Parathyroid adenoma (tissue), 2 donors: ENCODE measurements at regions not wholly inside any gene's neighbourhood (a gene's known extent, or its start where the extent isn't known, plus 50 kb on each side); places are given as distances from the start of the nearest gene placed in this dataset.

Experiments
- H2AFZ ChIP-seq: fragments of 300-600 bp; sonication (generic); one replicate; pipeline ENCODE4 v1.7.0; 2017; ENCODE audit warnings: antibody characterized with exemption, mild to moderate bottlenecking
- H3K27ac ChIP-seq: fragments of 300-600 bp; sonication (generic); one replicate; pipeline ENCODE4 v1.7.0; 2017
- H3K27me3 ChIP-seq: fragments of 300-600 bp; sonication (generic); one replicate; pipeline ENCODE4 v1.7.0; 2017; ENCODE audit warnings: low read length; ENCODE audit not compliant: control insufficient read depth, insufficient read depth
- H3K36me3 ChIP-seq: fragments of 300-600 bp; sonication (generic); one replicate; pipeline ENCODE4 v1.7.0; 2017; ENCODE audit warnings: low read length; ENCODE audit not compliant: control insufficient read depth, insufficient read depth
- H3K4me1 ChIP-seq: fragments of 300-600 bp; sonication (generic); one replicate; pipeline ENCODE4 v1.7.0; 2017; ENCODE audit warnings: control low read depth
- H3K4me2 ChIP-seq: fragments of 300-600 bp; sonication (generic); one replicate; pipeline ENCODE4 v1.7.0; 2017; ENCODE audit warnings: low read length
- H3K4me3 ChIP-seq: fragments of 300-600 bp; sonication (generic); one replicate; pipeline ENCODE4 v1.7.0; 2017; ENCODE audit warnings: low read depth, low read length
- H3K79me2 ChIP-seq: fragments of 300-600 bp; sonication (generic); one replicate; pipeline ENCODE4 v1.7.0; 2017; ENCODE audit warnings: control low read depth
- H3K9ac ChIP-seq: fragments of 300-600 bp; sonication (generic); one replicate; pipeline ENCODE4 v1.7.0; 2017; ENCODE audit warnings: mild to moderate bottlenecking
- H3K9me3 ChIP-seq: fragments of 300-600 bp; sonication (generic); one replicate; pipeline ENCODE4 v1.7.0; 2017; ENCODE audit warnings: low read length; ENCODE audit not compliant: control insufficient read depth
- CTCF ChIP-seq: fragments of 300-600 bp; sonication (generic); IDR thresholded peaks from one replicate; pipeline ENCODE4 v1.7.0; 2017; ENCODE audit warnings: antibody characterized with exemption, mild to moderate bottlenecking
- donor health status: primary hyperparathyroidism.

GRCh38 chr10:29748109-29748650, 113.4 kb upstream of the SVIL start:
- Histone ChIP-seq H3K27ac (no peak overlapping the region), H3K27me3 (no peaks in the 10 kb centered on the region), H2AFZ (no peak overlapping the region), H3K4me3 (no peak overlapping the region), H3K4me1 (peaks cover 16% of the 10 kb centered on the region), H3K79me2 (no peaks in the 10 kb centered on the region), H3K9me3 (no peaks in the 10 kb centered on the region), H3K4me2 (no peak overlapping the region), H3K9ac (no peak overlapping the region), H3K36me3 (no peaks in the 10 kb centered on the region)
- no peak for TF ChIP-seq CTCF

- no peak overlapping the region for H3K9ac ChIP-seq
These were observed 111.5 kb upstream of the SVIL start for GRCh38 chr10:29746080-29746797.

GRCh38 chr10:29740981-29741545, 106.3 kb upstream of the SVIL start:
- peak overlapping the region; percentile 36 for H3K27ac ChIP-seq

More at GRCh38 chr10:29746080-29746797, 111.5 kb upstream of the SVIL start:
- no peaks in the 10 kb centered on the region for H3K79me2 ChIP-seq
- H2AFZ ChIP-seq = peak overlapping the region; percentile 54
- peak overlapping the region; percentile 68 for H3K27ac ChIP-seq
- H3K27me3 ChIP-seq = no peaks in the 10 kb centered on the region
- TF ChIP-seq CTCF = no peak
- H3K9me3 ChIP-seq = no peaks in the 10 kb centered on the region
- H3K36me3 ChIP-seq = no peaks in the 10 kb centered on the region
- no peak overlapping the region for H3K4me3 ChIP-seq
- peak overlapping the region; percentile 35 for H3K4me2 ChIP-seq
- H3K4me1 ChIP-seq = peaks cover 16% of the 10 kb centered on the region

GRCh38 chr10:29738341-29738740, 103.6 kb upstream of the SVIL start:
- TF ChIP-seq CTCF = no peak
- H3K9me3 ChIP-seq = no peaks in the 10 kb centered on the region
- no peaks in the 10 kb centered on the region for H3K36me3 ChIP-seq
- peaks cover 2% of the 10 kb centered on the region for H3K79me2 ChIP-seq
- peaks cover 23% of the 10 kb centered on the region for H3K4me1 ChIP-seq
- H3K27me3 ChIP-seq = no peaks in the 10 kb centered on the region
- no peak overlapping the region for H3K9ac ChIP-seq
- H3K4me3 ChIP-seq = no peak overlapping the region
- no peak overlapping the region for H3K27ac ChIP-seq
- H2AFZ ChIP-seq = no peak overlapping the region
- H3K4me2 ChIP-seq = no peak overlapping the region

More at GRCh38 chr10:29740981-29741545, 106.3 kb upstream of the SVIL start:
- H3K79me2 ChIP-seq = no peaks in the 10 kb centered on the region
- no peak overlapping the region for H3K4me3 ChIP-seq
- H2AFZ ChIP-seq = peak overlapping the region; percentile 76
- H3K27me3 ChIP-seq = no peaks in the 10 kb centered on the region
- no peak overlapping the region for H3K4me2 ChIP-seq
- H3K4me1 ChIP-seq = peaks cover 13% of the 10 kb centered on the region
- no peaks in the 10 kb centered on the region for H3K36me3 ChIP-seq
- H3K9me3 ChIP-seq = no peaks in the 10 kb centered on the region
- no peak for TF ChIP-seq CTCF
- H3K9ac ChIP-seq = no peak overlapping the region
